ELF-1 (cell line): ENCODE measurements at regions not wholly inside any gene's neighbourhood (a gene's known extent, or its start where the extent isn't known, plus 50 kb on each side); places are given as distances from the start of the nearest gene placed in this dataset.
"Not testable (repeated sequence)": the region's sequence is repeated elsewhere in the genome, so short reads cannot be mapped to it uniquely, and the experiment has no call there.

Source experiments
- DNase-seq: peaks from one replicate; pipeline ENCODE4 v3.0.0-alpha.2; 2016; ENCODE audit warnings: low read depth, low spot score

DNA sequence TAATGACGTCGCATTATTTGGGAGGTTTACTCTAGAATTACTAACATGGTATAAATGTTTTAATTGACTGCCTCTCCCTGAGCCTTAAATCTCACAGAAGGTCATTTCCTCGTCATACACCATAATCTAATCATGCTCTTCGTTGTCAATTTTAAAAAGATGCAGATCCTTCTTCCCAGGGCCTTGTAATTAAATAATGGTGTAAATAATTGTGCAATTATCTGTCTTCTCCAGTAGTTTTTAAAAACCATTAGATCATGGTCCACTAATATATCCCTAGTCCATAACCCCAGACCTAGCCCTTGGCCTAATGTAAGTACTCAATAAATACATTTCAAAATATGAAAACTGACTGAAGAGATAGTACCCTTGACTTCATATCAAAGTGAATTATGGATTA lies 181.5 kb upstream of the GNAI1 start:
- no peak for DNase-seq

DNA sequence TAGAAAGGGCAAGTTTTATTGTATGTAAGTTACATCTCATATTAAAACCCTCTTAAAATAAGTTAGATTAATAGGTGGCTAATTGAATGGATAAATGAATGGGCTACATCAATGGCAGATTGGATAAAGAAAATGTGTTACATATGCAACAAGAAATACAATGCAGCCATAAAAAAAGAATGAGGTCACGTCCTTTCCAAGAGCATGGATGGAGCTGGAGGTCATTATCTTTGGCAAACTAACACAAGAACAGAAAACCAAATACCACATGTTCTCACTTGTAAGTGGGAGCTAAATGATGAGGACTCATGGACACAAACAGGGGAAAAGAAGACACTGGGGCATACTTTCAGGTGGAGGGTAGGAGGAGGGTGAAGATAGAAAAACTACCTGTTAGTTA lies 182.2 kb upstream of the GNAI1 start:
- no peak for DNase-seq

DNA sequence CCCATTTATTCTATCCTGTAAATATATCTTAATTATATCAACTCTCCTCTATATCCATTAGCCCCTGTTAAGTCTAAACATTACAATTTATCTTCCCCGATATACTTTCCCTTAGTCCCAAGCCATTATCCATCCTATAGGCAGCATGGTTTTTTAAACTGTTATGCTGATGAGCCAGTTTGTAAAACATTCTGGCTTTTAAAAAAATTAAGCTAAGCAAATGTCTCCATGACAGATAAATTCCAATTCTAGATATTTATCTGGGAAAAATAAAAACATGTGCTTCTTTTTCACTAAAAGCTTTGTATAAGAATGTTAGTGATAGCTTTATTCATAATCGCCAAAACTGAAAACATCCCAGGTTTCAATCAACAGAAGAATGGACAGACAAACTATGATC lies 183.2 kb upstream of the GNAI1 start:
- no peak for DNase-seq

DNA sequence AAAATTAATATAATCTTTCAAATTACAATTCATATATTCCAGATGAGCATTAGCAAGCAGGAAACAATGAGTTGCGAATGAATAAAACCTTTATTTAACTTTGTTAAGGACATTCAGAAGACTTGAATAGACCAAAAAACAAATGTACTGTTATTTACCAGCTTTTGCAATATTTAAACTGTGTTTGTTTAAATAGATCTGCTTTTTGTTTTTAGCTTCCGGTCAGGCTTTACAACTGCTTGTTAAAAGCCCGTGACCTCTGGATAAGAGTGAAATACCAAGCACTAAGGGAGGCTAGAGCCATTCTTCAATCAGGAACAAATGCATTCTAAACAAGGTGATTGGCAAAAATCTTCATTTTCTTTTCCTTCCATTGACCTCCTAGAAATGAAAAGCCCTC lies 184.9 kb upstream of the GNAI1 start:
- no peak for DNase-seq

DNA sequence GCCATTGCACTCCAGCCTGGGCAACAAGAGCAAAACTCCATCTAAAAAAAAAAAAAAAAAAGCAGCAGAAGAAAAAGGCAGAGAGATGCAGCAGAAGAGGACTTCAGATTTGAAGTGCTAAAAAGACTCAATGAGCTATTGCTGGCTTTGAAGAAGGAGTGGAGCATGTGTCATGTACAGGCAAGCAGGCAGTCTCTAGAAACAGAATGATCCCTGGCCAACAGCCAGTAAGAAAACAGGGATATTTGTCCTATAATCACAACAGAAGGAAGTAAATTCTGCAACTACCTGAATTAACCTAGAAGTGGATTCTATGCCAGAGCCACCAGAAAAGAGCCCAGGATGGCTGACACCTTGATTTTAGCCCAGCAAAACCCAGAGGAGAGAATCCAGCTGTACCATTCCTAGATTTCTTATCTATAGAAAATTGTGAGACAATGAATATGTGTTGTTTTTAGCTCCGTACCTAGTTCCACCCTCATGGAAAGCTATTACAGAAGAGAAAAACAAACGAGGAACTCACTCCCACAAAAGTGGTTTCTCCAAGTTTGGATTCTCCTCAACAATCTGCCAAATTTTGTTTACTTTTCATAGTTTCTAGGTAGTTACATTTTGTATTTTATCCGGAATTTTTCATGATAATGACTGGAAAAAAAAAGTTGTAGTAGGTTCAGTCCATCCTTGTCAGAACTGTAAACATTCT lies 198.2 kb upstream of the GNAI1 start:
- DNase-seq = no peak

DNA sequence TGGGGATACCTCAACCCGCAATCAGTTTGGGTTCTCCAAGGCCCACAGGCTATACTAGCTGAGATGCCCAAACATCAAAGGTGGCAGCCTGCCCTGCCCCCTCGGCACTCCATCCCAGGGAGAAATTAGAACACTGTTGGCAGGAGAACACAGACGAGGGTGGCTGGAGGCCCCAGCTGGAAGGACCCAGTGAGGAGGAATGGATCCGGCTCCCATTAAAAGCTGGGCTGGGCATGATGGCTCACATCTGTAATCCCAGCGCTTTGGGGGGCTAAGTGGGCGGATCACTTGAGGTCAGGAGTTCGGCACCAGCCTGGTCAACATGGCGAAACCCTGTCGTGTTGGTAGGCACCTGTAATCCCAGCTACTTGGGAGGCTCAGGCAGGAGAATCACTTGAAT lies 199.9 kb upstream of the GNAI1 start:
- no peak for DNase-seq

DNA sequence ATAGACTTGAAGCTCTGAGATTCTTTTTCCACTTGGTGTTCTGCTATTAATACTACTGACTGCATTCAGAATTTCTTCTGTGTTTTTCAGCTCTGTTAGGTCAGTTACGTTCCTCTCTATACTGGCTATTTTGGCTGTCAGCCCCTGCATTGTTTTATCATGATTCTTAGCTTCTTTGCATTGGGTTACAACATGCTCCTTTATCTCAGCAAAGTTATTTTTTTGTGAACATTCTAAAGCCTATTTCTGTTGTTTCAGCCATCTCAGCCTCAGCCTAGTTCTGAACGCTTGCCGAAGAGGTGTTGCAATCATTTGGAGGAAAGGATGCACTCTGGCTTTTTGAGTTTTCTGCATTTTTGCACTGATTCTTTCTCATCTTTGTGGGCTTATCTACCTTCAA lies 201.5 kb upstream of the GNAI1 start:
- no peak for DNase-seq

DNA sequence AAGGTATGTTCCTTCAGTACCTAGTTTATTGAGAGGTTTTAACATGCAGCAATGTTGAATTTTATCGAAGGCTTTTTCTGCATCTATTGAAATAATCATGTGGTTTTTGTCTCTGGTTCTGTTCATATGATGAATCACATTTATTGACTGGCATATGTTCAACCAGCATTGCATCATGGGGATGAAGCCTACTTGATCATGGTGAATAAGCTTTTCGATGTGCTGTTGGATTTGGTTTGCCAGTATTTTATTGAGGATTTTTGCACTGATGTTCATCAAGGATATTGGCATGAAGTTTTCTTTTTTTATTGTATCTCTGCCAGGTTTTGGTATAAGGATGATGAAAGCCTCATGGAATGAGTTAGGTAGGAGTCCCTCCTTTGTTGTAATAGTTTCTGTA lies 204.0 kb upstream of the GNAI1 start:
- no peak for DNase-seq

DNA sequence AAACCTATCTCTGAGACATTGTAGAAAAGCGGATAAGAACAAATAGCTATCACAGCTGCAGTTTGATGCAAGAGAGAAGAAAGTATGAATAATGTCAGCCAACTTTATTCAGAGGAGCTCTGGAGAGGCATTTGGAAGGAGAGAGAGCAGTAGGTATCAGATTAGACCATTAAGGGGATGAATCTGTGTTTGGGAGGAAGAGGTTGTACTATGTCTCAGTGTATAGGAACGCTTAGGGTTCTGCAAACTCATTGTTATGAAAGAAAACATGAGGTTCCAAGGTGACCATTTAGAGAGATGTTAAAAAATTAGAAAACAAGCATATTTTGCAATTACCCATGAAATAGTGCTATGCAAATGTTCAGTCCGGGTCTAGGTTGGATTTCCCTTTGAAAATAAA lies 207.5 kb upstream of the GNAI1 start:
- no peak for DNase-seq

DNA sequence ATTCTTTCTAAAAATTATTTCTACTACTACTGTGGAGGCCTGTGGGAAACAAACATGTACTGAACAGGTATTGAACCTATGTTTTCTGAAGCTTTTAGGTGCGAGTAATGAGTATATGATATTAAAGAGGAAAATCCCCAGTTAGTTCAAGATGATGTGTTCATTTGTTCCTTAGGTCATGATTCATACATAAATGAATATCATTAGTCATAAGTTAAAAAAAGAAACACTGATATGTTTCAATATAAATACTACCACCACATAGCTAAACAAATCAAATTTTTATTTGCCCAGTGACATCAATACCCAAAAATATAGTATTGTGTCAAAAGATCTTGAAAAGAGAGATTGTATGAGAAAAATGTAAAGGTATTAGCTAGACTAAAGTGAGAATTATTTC lies 210.7 kb upstream of the GNAI1 start:
- DNase-seq = no peak

DNA sequence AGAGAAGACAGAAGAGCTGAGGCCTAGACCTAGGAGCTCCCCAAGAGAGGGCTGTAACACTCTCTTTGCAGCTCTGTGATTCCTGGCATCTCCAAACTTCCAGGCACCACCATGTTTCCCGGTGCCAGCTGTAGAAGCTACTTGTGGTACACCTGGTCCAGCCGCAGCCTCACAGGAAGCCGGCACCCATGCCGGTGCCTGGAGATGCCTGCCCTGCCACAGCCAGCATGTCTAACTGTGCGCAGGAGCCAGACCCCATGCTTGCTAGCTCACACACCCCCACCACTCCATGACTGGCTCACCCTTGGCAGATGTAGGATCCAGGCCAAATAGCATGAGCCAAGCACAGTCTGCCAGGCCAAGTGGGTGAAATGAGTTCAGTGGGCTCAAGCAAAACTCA lies 211.7 kb upstream of the GNAI1 start:
- no peak for DNase-seq

DNA sequence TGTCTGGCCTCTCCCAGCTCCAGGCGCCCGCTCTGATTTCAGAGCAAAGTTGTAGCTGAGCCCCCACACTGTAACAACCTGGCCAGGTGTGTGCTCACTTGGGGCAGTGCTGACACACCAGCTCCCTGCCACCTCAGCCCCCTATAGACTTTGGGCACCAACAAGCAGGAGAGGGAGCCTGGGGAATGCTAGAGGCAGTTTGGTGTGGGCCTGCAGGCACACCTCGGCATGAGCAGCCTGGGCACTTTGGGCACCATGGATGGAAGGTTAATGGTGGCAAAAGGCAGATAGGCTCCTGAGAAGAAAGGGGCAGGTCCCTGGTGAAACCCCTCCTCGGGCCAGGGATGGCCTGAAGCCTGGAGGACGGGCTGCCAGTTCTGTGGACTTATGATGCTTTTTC lies 212.7 kb upstream of the GNAI1 start:
- DNase-seq = no peak

DNA sequence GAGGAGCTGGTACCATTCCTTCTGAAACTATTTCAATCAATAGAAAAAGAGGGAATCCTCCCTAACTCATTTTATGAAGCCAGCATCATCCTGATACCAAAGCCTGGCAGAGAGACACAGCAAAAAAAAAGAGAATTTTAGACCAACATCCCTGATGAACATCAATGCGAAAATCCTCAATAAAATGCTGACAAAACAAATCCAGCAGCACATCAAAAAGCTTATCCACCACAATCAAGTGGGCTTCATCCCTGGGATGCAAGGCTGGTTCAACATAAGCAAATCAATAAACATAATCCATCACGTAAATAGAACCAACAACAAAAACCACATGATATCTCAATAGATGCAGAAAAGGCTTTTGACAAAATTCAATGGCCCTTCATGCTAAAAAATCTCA lies 216.0 kb upstream of the GNAI1 start:
- DNase-seq = not testable (repeated sequence)

DNA sequence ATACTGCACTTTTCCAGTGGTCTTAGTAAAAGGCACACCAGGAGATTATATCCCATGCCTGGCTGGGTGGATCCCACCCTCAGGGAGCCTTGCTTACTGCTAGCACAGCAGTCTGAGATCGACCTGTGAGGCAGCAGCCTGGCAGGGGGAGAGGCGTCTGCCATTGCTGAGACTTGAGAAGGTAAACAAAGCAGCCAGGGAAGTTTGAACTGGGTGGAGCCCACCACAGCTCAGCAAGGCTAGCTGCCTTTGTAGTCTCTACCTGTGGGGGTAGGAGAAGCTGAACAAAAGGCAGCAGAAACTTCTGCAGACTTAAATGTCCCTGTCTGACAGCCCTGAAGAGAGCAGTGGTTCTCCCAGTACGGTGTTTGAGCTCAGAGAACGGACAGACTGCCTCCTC lies 219.3 kb upstream of the GNAI1 start:
- DNase-seq = not testable (repeated sequence)

DNA sequence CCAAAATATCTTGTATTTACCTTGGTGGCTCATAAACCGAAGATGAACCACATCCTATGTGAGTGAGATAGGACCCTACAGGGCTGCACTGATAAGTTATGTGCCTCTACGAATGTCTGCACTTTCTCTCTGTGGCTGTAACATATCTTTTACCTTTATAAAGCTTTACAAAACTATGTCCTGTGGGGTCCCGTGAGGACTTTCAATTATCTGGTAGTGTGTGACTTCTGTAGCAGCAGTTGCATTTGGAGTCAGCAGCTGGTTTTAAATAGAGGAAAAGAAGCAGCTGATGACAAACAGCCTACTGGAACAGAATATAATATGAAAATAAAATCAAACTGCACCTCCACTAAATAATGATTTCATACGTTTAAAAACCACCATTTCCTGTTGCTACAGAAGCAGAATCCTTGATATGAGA lies 222.4 kb upstream of the GNAI1 start:
- no peak for DNase-seq

DNA sequence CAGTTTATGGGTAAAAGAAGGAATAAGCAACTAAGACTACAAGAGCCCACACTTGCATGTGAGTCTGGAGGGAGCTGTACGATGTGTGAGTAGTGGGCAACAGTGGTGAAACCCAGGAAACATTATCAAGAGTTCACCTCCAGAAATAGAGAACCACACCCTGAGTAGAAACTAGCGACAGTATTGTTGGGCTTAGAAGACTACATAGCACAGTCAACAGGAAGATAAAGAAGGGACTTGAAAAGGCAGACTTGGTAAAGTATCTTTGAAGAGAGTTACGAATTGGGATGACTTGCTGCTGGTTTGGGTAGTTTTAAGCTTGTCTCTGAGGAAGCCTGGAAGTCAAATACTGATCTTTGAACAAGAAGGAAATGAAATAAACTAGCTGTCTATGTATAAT lies 223.2 kb upstream of the GNAI1 start:
- DNase-seq = no peak

DNA sequence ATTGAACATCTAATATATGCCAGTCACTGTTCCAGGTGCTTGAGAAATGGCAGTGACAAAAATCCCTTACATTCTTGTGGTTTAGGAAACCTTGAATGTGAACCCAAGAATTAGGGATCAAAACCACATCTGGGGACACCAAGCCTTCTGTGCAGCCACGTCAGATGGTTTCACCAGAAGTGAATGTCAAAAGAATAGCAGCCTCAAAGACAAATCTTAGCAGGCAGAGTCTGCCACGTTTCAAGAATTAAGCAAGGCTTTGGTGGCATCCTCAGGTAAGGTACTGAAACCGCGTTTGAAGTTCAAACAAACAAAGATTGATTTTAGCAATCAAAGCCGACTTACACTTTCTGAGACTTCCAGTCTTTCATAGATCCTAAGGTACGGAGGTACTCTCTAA lies 225.5 kb upstream of the GNAI1 start:
- DNase-seq = no peak

DNA sequence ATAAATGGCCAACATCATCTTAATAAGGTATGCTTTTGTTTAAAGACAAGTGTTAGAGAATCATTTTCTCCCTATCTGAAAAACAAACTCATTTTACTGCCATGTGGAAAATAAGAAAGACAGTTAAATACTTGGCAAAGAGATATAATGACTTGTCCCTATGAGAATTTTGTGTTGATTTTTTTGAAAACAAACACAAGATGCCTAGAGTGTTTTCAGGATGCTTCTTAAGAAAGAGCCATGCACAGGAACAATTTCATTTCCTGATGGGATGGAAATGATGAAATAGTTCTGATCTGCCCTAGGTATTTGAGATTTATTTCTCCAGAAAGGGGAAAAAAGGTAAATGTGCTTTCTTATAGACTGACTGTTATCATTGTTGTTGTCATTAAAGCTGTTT lies 237.5 kb upstream of the GNAI1 start:
- DNase-seq = no peak

DNA sequence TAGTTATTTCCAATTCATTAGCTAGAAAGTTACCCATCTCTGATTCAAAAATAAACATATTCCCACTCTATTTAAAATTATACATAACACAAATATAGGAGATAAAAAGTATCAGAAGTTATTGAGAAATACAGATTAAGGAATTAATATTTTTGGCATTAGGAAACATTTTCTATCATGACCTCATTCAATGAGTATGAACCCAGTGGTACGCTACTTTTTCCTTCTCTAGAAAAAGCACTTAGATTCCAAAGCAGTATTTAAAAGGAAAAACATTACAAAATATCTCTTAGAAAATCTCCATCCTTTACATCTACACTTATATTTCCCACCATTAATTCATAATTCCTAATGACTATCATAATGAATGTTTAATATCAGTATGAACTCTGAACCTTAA lies 240.6 kb upstream of the GNAI1 start:
- no peak for DNase-seq

DNA sequence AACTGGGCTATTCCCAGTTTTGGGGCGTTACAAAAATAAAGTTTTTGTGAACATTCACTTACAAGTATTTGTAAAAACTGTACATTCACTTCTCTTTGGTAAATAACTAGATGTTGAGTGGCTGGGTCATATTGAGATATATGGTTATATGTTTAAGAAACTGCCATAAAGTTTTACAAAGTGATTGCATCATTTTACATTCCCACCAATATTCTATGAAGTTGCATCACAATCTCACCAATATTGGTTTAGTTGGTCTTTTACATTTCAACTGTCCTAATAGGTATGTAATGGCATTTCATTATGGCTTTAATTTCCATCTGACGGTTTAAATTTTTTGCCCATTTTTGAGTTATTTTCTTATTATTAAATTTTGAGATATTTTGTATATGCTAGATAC lies 251.7 kb upstream of the GNAI1 start:
- no peak for DNase-seq

DNA sequence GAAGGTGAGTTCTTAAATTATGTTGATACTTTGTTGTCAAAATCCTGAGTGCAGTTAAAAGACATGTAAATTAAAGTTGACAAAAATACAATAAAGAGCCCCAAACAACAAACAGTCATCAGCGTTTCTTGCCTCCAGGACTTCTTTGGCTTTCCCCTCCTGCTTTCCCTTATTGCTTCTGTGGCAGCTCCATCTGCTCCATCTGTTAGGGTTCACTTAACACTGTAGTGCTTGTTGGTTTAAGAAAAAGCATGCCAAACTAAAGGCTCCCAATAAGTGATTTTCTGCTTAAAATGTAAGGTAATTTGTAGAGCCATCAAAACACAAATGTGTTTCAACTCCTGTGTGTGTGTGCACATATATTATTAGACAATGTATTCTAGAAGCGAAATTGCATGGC lies 254.3 kb upstream of the GNAI1 start:
- no peak for DNase-seq

DNA sequence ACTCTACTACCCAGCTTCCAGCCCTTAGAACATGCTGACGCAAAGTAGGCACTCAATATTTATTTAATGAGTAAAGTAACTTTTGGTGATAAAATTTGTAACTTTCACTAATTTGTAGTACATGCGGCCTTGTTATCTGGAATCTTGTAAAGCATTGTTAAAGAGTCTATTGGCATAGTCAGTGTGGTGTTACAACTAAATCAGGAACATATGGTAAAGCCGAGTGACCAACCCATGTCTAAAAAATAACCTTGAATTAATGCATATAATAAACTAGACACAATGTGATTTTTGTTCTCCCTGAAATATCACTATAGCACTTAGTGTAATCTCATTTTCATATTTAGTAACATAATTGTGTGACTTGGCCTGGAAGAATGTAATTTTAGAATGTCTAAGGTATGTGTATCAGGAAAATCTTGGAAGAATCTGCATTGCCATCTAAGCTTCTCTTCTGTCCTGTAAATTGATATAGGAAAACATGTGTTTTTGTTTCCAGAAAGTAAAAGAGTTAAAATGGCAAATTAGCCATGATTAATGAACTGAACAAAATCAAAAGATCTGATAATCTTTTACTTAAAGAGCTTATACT lies 256.7 kb upstream of the GNAI1 start:
- DNase-seq = no peak

DNA sequence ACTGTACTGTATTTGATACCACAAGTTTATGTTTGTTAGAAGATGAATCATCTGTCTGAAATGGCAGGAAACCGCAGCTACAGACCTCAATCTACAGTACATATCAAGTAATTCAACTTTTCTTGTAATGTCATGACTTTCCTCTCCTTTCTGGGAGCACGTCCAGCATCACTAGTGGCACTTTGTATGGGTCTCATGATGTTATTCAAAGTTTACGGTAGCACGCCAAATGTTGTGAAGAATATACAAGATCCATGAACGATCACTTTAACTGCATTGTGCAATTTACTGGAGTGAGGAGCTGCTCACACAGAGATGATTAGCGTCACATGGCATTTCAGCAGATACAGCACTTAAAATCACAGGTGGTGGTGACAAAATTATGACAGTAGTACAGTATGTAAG lies 257.8 kb upstream of the GNAI1 start:
- no peak for DNase-seq

DNA sequence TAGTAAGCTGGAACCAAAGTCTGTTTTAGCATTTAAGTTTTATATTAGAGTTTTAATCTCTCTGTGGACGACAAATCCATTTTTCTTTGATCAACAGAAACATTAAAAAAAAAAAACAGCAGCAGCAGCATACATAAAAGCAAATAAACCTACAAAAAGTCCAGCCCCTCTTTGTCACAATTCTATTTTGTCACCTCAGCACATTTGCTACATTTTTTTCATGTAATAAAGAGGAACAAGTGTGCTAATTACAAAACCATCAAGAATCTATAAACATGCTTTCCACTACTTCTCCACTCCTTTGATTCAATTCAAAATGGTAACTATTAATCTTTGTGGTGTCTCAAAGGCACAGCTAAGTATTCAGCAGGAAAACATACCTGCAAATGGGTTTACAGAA lies 259.8 kb upstream of the GNAI1 start:
- no peak for DNase-seq
